ENCODE measurements at regions not wholly inside any gene's neighbourhood (a gene's known extent, or its start where the extent isn't known, plus 50 kb on each side); places are given as distances from the start of the nearest gene placed in this dataset.

- TF ChIP-seq EP300 (IDR thresholded peaks at IDR 0.05) (no peak), CTCF (IDR thresholded peaks at IDR 0.05) (no peak), POLR2A (IDR thresholded peaks at IDR 0.05; ENCODE audit: low read depth) (no peak)
Measured at GRCh38 chr2:198641161-198641560, 816.6 kb downstream of the SATB2 start.

Measured in esophagus muscularis mucosa (tissue), 4 donors.